SK-N-SH treated with all-trans-retinoic acid at 6 μM for 48 hours (cell line): ENCODE measurements at regions not wholly inside any gene's neighbourhood (a gene's known extent, or its start where the extent isn't known, plus 50 kb on each side); places are given as distances from the start of the nearest gene placed in this dataset.

Experiments used
- ATAC-seq: fragments of 200-7000 bp; cut with Tn5 transposase; 3 replicates; pipeline ENCODE4 v1.9.1; 2020; ENCODE audit warnings: mild to moderate bottlenecking, moderate library complexity
- ARNTL ChIP-seq: fragments of 450-650 bp; formaldehyde crosslinking; IDR thresholded peaks from 2 replicates; pipeline ENCODE4 v1.5.0; 2020; ENCODE audit warnings: low read depth, mild to moderate bottlenecking, moderate library complexity, borderline replicate concordance
- BACH2 ChIP-seq: fragments of 250-450 bp; sonication (Bioruptor Pico); IDR thresholded peaks from 2 replicates; pipeline ENCODE4 v1.9.0; 2021; ENCODE audit warnings: mild to moderate bottlenecking, borderline replicate concordance
- CREB5 ChIP-seq: fragments of 250-450 bp; sonication (Bioruptor Pico); IDR thresholded peaks from 2 replicates; pipeline ENCODE4 v1.5.1; 2020; ENCODE audit warnings: low read depth, mild to moderate bottlenecking, moderate library complexity
- CSDC2 ChIP-seq: fragments of 250-450 bp; sonication (Bioruptor Pico); IDR thresholded peaks from 2 replicates; pipeline ENCODE4 v1.5.0; 2020; ENCODE audit warnings: mild to moderate bottlenecking, moderate library complexity
- CSRNP3 ChIP-seq: fragments of 250-450 bp; sonication (Bioruptor Pico); IDR thresholded peaks from 2 replicates; pipeline ENCODE4 v1.5.1; 2021; ENCODE audit warnings: mild to moderate bottlenecking, moderate library complexity
- ESRRG ChIP-seq: fragments of 250-450 bp; sonication (Bioruptor Pico); IDR thresholded peaks from 2 replicates; pipeline ENCODE4 v1.6.1; 2021; ENCODE audit warnings: mild to moderate bottlenecking
- ISL1 ChIP-seq: fragments of 250-450 bp; sonication (Bioruptor Pico); IDR thresholded peaks from 2 replicates; pipeline ENCODE4 v2.1.2; 2022; ENCODE audit warnings: mild to moderate bottlenecking, moderate library complexity
- OSR1 ChIP-seq: fragments of 250-450 bp; sonication (Bioruptor Pico); IDR thresholded peaks from 2 replicates; pipeline ENCODE4 v1.8.0; 2022; ENCODE audit warnings: moderate library complexity, mild to moderate bottlenecking, inconsistent platforms
- PATZ1 ChIP-seq: fragments of 250-450 bp; sonication (Bioruptor Pico); IDR thresholded peaks from 2 replicates; pipeline ENCODE4 v1.8.0; 2020; ENCODE audit warnings: mild to moderate bottlenecking, moderate library complexity, borderline replicate concordance
- POU6F1 ChIP-seq: fragments of 250-450 bp; sonication (Bioruptor Pico); IDR thresholded peaks from 2 replicates; pipeline ENCODE4 v1.8.0; 2021; ENCODE audit warnings: low read depth, mild to moderate bottlenecking, moderate library complexity, borderline replicate concordance
- PPARA ChIP-seq: fragments of 250-450 bp; sonication (Bioruptor Pico); IDR thresholded peaks from 2 replicates; pipeline ENCODE4 v1.5.0; 2020; ENCODE audit warnings: mild to moderate bottlenecking, borderline replicate concordance
- SNAI2 ChIP-seq: fragments of 250-450 bp; sonication (Bioruptor Pico); IDR thresholded peaks from 2 replicates; pipeline ENCODE4 v1.5.0; 2020; ENCODE audit warnings: mild to moderate bottlenecking, moderate library complexity
- TCF4 ChIP-seq: fragments of 250-450 bp; sonication (Bioruptor Pico); IDR thresholded peaks from 2 replicates; pipeline ENCODE4 v1.8.0; 2021; ENCODE audit warnings: mild to moderate bottlenecking, moderate library complexity, borderline replicate concordance
- TOX ChIP-seq: fragments of 250-450 bp; sonication (Bioruptor Pico); IDR thresholded peaks from 2 replicates; pipeline ENCODE4 v1.8.0; 2021; ENCODE audit warnings: mild to moderate bottlenecking, moderate library complexity, borderline replicate concordance
- TSHZ2 ChIP-seq: fragments of 250-450 bp; sonication (Bioruptor Pico); IDR thresholded peaks from 2 replicates; pipeline ENCODE4 v1.5.0; 2020; ENCODE audit warnings: mild to moderate bottlenecking, moderate library complexity
- ZC3H10 ChIP-seq: fragments of 250-450 bp; sonication (Bioruptor Pico); IDR thresholded peaks from 2 replicates; pipeline ENCODE4 v1.5.1; 2021; ENCODE audit warnings: mild to moderate bottlenecking, moderate library complexity
- ZFP3 ChIP-seq: fragments of 250-450 bp; sonication (Bioruptor Pico); IDR thresholded peaks from 2 replicates; pipeline ENCODE4 v1.5.0; 2020; ENCODE audit warnings: mild to moderate bottlenecking, moderate library complexity
- ZFP30 ChIP-seq: fragments of 450-650 bp; formaldehyde crosslinking; IDR thresholded peaks from 2 replicates; pipeline ENCODE4 v1.5.0; 2022; ENCODE audit warnings: mild to moderate bottlenecking, moderate library complexity
- ZNF70 ChIP-seq: fragments of 450-650 bp; formaldehyde crosslinking; IDR thresholded peaks from 2 replicates; pipeline ENCODE4 v1.5.0; 2020; ENCODE audit warnings: mild to moderate bottlenecking, moderate library complexity
- ZNF8 ChIP-seq: fragments of 450-650 bp; formaldehyde crosslinking; IDR thresholded peaks from 2 replicates; pipeline ENCODE4 v1.5.0; 2020; ENCODE audit warnings: mild to moderate bottlenecking, moderate library complexity

- TF ChIP-seq CREB5 (CRISPR knock-in tag) = no peak
These were observed 127.3 kb upstream of the FAM98A start (continued) for GRCh38 chr2:33726415-33726814.

GRCh38 chr2:33723329-33723728, 124.2 kb upstream of the FAM98A start:
- TF ChIP-seq SNAI2 (CRISPR knock-in tag) (no peak), BACH2 (no peak), CSRNP3 (no peak), ZFP3 (CRISPR knock-in tag) (no peak), ZNF8 (CRISPR knock-in tag) (no peak), ISL1 (no peak), ZNF70 (no peak), TOX (CRISPR knock-in tag) (no peak)
- ATAC-seq = no peak

GRCh38 chr2:33719067-33719466, 120.0 kb upstream of the FAM98A start:
- TF ChIP-seq PPARA (CRISPR knock-in tag) (no peak), ISL1 (no peak), TOX (CRISPR knock-in tag) (no peak), TCF4 (CRISPR knock-in tag) (no peak), ZNF70 (no peak), CSDC2 (CRISPR knock-in tag) (no peak), CREB5 (CRISPR knock-in tag) (no peak), ZFP30 (no peak), POU6F1 (CRISPR knock-in tag) (no peak), BACH2 (no peak), ZFP3 (CRISPR knock-in tag) (no peak)
- no peak for ATAC-seq

GRCh38 chr2:33712674-33713073, 113.6 kb upstream of the FAM98A start:
- no peak for TF ChIP-seq CREB5 (CRISPR knock-in tag)
- TF ChIP-seq TCF4 (CRISPR knock-in tag) = no peak
- TF ChIP-seq ESRRG (CRISPR knock-in tag) = no peak
- TF ChIP-seq ISL1 = no peak
- TF ChIP-seq SNAI2 (CRISPR knock-in tag) = no peak
- no peak for TF ChIP-seq ZNF70
- no peak for TF ChIP-seq CSDC2 (CRISPR knock-in tag)
- no peak for ATAC-seq

- no peak for ATAC-seq
- no peak for TF ChIP-seq ZC3H10
- TF ChIP-seq ZFP3 (CRISPR knock-in tag) = no peak
- no peak for TF ChIP-seq OSR1 (CRISPR knock-in tag)
- no peak for TF ChIP-seq PATZ1 (CRISPR knock-in tag)
- no peak for TF ChIP-seq PPARA (CRISPR knock-in tag)
- no peak for TF ChIP-seq ISL1
- no peak for TF ChIP-seq ZNF70
- no peak for TF ChIP-seq ZNF8 (CRISPR knock-in tag)
- TF ChIP-seq CSRNP3 = no peak
- no peak for TF ChIP-seq ARNTL (CRISPR knock-in tag)
- TF ChIP-seq TSHZ2 (CRISPR knock-in tag) = no peak
- TF ChIP-seq CSDC2 (CRISPR knock-in tag) = no peak
These were observed 110.9 kb upstream of the FAM98A start for GRCh38 chr2:33709951-33710350.
